NCI-H510A treated with DMSO at 0.1 percent for 48 hours (cell line): ENCODE measurements at regions not wholly inside any gene's neighbourhood (a gene's known extent, or its start where the extent isn't known, plus 50 kb on each side); places are given as distances from the start of the nearest gene placed in this dataset.
"Not testable (repeated sequence)": the region's sequence is repeated elsewhere in the genome, so short reads cannot be mapped to it uniquely, and the experiment has no call there.

Experiments used
- DNase-seq: peaks from one replicate; lab custom pipeline; 2025; lab: John Stamatoyannopoulos, UW

GRCh38 chr22:35475545-35475944, 65.1 kb upstream of the RASD2 start:
- DNase-seq, result no peak

GRCh38 chr22:35476341-35476740, 64.3 kb upstream of the RASD2 start:
- peak; percentile 26 for DNase-seq

GRCh38 chr22:35477911-35478582, 62.6 kb upstream of the RASD2 start:
- DNase-seq, result peak; percentile 77

GRCh38 chr22:35478633-35479107, 62.0 kb upstream of the RASD2 start:
- no peak for DNase-seq

GRCh38 chr22:35479359-35479758, 61.3 kb upstream of the RASD2 start:
- no peak for DNase-seq

GRCh38 chr22:35479985-35480550, 60.6 kb upstream of the RASD2 start:
- DNase-seq, result no peak

GRCh38 chr22:35480627-35481550, 59.7 kb upstream of the RASD2 start:
- no peak for DNase-seq

GRCh38 chr22:35482311-35482710, 58.3 kb upstream of the RASD2 start:
- DNase-seq, result no peak

GRCh38 chr22:35482974-35483373, 57.7 kb upstream of the RASD2 start:
- no peak for DNase-seq

GRCh38 chr22:35483730-35484129, 56.9 kb upstream of the RASD2 start:
- no peak for DNase-seq

- DNase-seq, result no peak
Observed at GRCh38 chr22:35484651-35485556, 55.7 kb upstream of the RASD2 start.

GRCh38 chr22:35486116-35486631, 54.5 kb upstream of the RASD2 start:
- DNase-seq, result no peak

- not testable (repeated sequence) for DNase-seq
Observed at GRCh38 chr22:35487623-35488022, 53.0 kb upstream of the RASD2 start.

GRCh38 chr22:35488513-35488912, 52.1 kb upstream of the RASD2 start:
- DNase-seq, result peak; percentile 74

- DNase-seq, result peak; percentile 59
Observed at GRCh38 chr22:35489239-35489638, 51.4 kb upstream of the RASD2 start.
